ENCODE measurements at regions not wholly inside any gene's neighbourhood (a gene's known extent, or its start where the extent isn't known, plus 50 kb on each side); places are given as distances from the start of the nearest gene placed in this dataset.

GRCh38 chr3:25313286-25313685 lies 114.8 kb upstream of the RARB start:
- intact Hi-C loops (cut with DNase I) = no loop called here
- no peaks in the 10 kb centered on the region for H3K9me3 ChIP-seq
- H3K4me1 ChIP-seq = no peaks in the 10 kb centered on the region
- H3K4me3 ChIP-seq = no peak overlapping the region
- H3K27ac ChIP-seq = no peak overlapping the region
- H3K27me3 ChIP-seq = no peaks in the 10 kb centered on the region
- DNase-seq = no peak
- TF ChIP-seq, protein P1, sequence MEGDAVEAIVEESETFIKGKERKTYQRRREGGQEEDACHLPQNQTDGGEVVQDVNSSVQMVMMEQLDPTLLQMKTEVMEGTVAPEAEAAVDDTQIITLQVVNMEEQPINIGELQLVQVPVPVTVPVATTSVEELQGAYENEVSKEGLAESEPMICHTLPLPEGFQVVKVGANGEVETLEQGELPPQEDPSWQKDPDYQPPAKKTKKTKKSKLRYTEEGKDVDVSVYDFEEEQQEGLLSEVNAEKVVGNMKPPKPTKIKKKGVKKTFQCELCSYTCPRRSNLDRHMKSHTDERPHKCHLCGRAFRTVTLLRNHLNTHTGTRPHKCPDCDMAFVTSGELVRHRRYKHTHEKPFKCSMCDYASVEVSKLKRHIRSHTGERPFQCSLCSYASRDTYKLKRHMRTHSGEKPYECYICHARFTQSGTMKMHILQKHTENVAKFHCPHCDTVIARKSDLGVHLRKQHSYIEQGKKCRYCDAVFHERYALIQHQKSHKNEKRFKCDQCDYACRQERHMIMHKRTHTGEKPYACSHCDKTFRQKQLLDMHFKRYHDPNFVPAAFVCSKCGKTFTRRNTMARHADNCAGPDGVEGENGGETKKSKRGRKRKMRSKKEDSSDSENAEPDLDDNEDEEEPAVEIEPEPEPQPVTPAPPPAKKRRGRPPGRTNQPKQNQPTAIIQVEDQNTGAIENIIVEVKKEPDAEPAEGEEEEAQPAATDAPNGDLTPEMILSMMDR (IDR thresholded peaks at IDR 0.05) = no peak
- no peak for TF ChIP-seq POLR2A (IDR thresholded peaks at IDR 0.05)
- no peaks in the 10 kb centered on the region for H3K36me3 ChIP-seq
- 65 to 73% methylated on average over 2 of the region's 2 CpGs for WGBS, 2 donors

GRCh38 chr3:25324954-25325655 lies 103.0 kb upstream of the RARB start:
- Histone ChIP-seq H3K27me3 (no peaks in the 10 kb centered on the region), H3K9me3 (no peaks in the 10 kb centered on the region), H3K36me3 (no peaks in the 10 kb centered on the region), H3K4me3 (no peak overlapping the region), H3K4me1 (no peaks in the 10 kb centered on the region), H3K27ac (no peak overlapping the region)
- no peak for DNase-seq
- TF ChIP-seq, protein P1 (IDR thresholded peaks at IDR 0.05) = no peak
- no peak for TF ChIP-seq POLR2A (IDR thresholded peaks at IDR 0.05)
- intact Hi-C loops (cut with DNase I) = no loop called here
- WGBS, 2 donors = 80 to 92% methylated on average over 7 of the region's 7 CpGs

DNA sequence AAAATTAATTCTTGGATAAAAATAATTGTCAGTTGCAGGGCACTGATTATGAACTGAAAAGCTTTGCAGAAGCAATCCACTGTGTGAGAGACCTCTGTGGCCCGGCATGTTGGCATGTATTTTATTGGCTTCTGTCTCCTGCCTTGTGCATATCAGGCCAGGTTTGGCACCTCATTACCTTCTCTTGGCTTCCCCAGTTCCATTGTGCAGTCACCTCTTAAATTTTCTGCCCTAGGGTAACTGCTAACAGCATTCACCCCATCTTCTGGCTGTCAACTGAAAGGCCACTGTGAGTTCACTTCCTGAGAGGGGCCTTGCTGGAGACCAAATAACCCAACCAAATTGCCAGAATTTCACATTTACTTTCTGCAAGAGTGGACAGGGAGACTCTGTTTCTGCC lies 92.7 kb upstream of the RARB start:
- no peak overlapping the region for H3K4me3 ChIP-seq
- no peaks in the 10 kb centered on the region for H3K9me3 ChIP-seq
- 28 to 43% methylated on average over 1 of the region's 1 CpG for WGBS, 2 donors
- no peak overlapping the region for H3K27ac ChIP-seq
- intact Hi-C loops (cut with DNase I) = no loop called here
- no peak for DNase-seq
- H3K4me1 ChIP-seq = no peaks in the 10 kb centered on the region
- no peaks in the 10 kb centered on the region for H3K27me3 ChIP-seq
- H3K36me3 ChIP-seq = no peaks in the 10 kb centered on the region
- TF ChIP-seq, protein P1 (IDR thresholded peaks at IDR 0.05) = no peak
- TF ChIP-seq POLR2A (IDR thresholded peaks at IDR 0.05) = no peak

DNA sequence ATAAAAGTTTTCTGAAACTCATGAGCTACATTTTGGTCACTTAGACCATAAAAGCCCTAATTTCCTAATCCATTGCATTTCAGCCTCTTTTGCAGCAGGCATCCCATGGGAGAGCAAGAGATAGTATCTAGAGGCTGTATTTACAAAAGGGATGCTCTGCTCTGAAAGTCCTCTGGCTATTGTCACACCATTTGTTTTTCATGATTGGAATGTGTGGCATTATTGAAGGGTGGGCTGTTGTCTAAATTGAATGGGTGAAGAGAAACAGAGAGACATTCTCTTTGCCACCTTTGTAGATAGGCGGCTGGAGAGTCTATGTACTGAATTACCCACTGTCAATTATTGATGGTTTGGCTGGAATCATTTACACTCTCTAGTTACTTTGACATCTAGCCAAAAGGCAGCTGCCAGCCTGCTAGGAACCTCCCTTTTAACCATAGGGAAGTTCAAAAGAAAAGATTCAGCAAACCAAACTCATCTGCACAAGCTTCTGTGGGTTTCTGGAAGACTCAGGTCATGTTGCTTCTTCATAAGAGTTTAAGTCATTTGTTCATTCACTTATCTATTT lies 89.8 kb upstream of the RARB start:
- DNase-seq = no peak
- Histone ChIP-seq H3K4me1 (no peaks in the 10 kb centered on the region), H3K4me3 (no peak overlapping the region), H3K27me3 (no peaks in the 10 kb centered on the region), H3K36me3 (no peaks in the 10 kb centered on the region), H3K9me3 (no peaks in the 10 kb centered on the region), H3K27ac (no peak overlapping the region)
- TF ChIP-seq, protein P1 (IDR thresholded peaks at IDR 0.05) = no peak
- TF ChIP-seq POLR2A (IDR thresholded peaks at IDR 0.05) = no peak
- WGBS, 2 donors = 42 to 47% methylated on average over 1 of the region's 1 CpG
- intact Hi-C loops (cut with DNase I) = no loop called here

DNA sequence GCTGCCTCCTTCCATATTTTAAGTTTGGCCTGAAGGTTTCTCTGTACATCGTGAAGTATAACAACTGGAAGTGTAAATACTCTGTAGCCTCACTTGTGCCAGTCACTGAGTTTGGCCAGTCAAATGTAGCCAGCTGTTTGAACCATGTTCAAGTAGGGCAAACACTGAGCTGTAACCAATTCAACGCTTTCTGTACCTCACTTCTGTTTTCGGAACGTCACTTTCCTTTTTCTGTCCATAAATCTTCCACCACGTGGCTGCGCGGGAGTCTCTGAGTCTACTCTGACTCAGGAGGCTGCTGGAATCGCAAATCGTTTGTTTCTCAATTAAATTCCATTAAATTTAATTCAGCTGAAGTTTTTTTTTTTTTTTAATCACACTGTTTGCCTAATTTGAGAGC lies 88.8 kb upstream of the RARB start:
- no peak overlapping the region for H3K4me3 ChIP-seq
- DNase-seq = no peak
- no peaks in the 10 kb centered on the region for H3K9me3 ChIP-seq
- TF ChIP-seq, protein P1 (IDR thresholded peaks at IDR 0.05) = no peak
- TF ChIP-seq POLR2A (IDR thresholded peaks at IDR 0.05) = no peak
- no peaks in the 10 kb centered on the region for H3K27me3 ChIP-seq
- intact Hi-C loops (cut with DNase I) = no loop called here
- 75 to 83% methylated on average over 9 of the region's 9 CpGs for WGBS, 2 donors
- no peaks in the 10 kb centered on the region for H3K4me1 ChIP-seq
- no peak overlapping the region for H3K27ac ChIP-seq
- no peaks in the 10 kb centered on the region for H3K36me3 ChIP-seq
